A549 (cell line): ENCODE measurements at regions not wholly inside any gene's neighbourhood (a gene's known extent, or its start where the extent isn't known, plus 50 kb on each side); places are given as distances from the start of the nearest gene placed in this dataset.

Experiments
- ATAC-seq, 2 experiments: fragments of 200-7000 bp in 1 of 2; fragments of >200 bp in 1 of 2; cut with Nextera tagmentation in 1 of 2; cut with Tn5 transposase in 1 of 2; 3 replicates each; pipeline versions ENCODE4 v1.8.0 to v1.9.1; 2018 to 2020; ENCODE audit warnings: mild to moderate bottlenecking in 1 of 2, moderate library complexity in 1 of 2
- CTCF ChIA-PET: fragments of 300-600 bp; sonication (Branson Sonifier 250); formaldehyde crosslinking; extraction: SDS; loops from one replicate; lab custom pipeline; 2021; ENCODE audit warnings: antibody characterized with exemption, inconsistent platforms; lab: Yijun Ruan, JAX
- POLR2A ChIA-PET: fragments of 350-600 bp; formaldehyde crosslinking; extraction: SDS; loops from one replicate; lab custom pipeline; 2021; ENCODE audit warnings: antibody characterized with exemption, inconsistent platforms; lab: Yijun Ruan, JAX
- DNase-seq, 2 experiments: peaks; one replicate each; pipeline versions ENCODE4 v3.0.0 to v3.0.0-alpha.2; 2011 to 2016; ENCODE audit warnings: low read depth in 1 of 2, low spot score in 1 of 2
- FAIRE-seq: peaks from 2 replicates; lab custom pipeline; 2011; peaks lifted over from hg19 to GRCh38; lab: Jason Lieb, UNC
- H3K27ac ChIP-seq, 2 experiments: fragments of >200 bp; sonication (Bioruptor Twin); formaldehyde crosslinking; 3 replicates each; pipeline ENCODE4 v1.5.1; 2016 to 2017
- H3K4me1 ChIP-seq: fragments of >200 bp; sonication (Bioruptor Twin); formaldehyde crosslinking; 3 replicates; pipeline ENCODE4 v1.6.1; 2016
- H3K4me2 ChIP-seq: fragments of >200 bp; sonication (Bioruptor Twin); formaldehyde crosslinking; 3 replicates; pipeline ENCODE4 v1.6.1; 2016
- H3K4me3 ChIP-seq: fragments of >200 bp; sonication (Bioruptor Twin); formaldehyde crosslinking; 3 replicates; pipeline ENCODE4 v1.5.1; 2016
- H3K9me3 ChIP-seq: fragments of >200 bp; sonication (Bioruptor Twin); formaldehyde crosslinking; 3 replicates; pipeline ENCODE4 v1.6.1; 2016
- CBX2 ChIP-seq: fragments of 200-600 bp; sonication (generic); IDR thresholded peaks from 2 replicates; pipeline ENCODE4 v1.6.1; 2016; ENCODE audit warnings: low read depth, mild to moderate bottlenecking, borderline replicate concordance
- CEBPB ChIP-seq, 2 experiments: fragments of >200 bp in 1 of 2; sonication (Bioruptor Twin) in 1 of 2; formaldehyde crosslinking in 1 of 2; IDR thresholded peaks; 2 replicates each; pipeline ENCODE4 v1.6.1; 2012 to 2016
- E2F6 ChIP-seq: IDR thresholded peaks from 2 replicates; pipeline ENCODE4 v1.6.1; 2012; ENCODE audit warnings: low read depth, borderline replicate concordance
- EHF ChIP-seq: fragments of 250-450 bp; sonication (Bioruptor Pico); IDR thresholded peaks from 2 replicates; pipeline ENCODE4 v1.5.0; 2020; ENCODE audit warnings: mild to moderate bottlenecking
- EHMT2 ChIP-seq: fragments of 200-600 bp; sonication (generic); IDR thresholded peaks from 2 replicates; pipeline ENCODE4 v1.6.1; 2016; ENCODE audit warnings: antibody characterized with exemption, low read depth, mild to moderate bottlenecking, moderate library complexity
- EP300 ChIP-seq, 2 experiments: fragments of >200 bp; sonication (Bioruptor Twin); formaldehyde crosslinking; IDR thresholded peaks; 2 replicates in 1 of 2; 3 replicates in 1 of 2; pipeline ENCODE4 v1.6.1; 2016 to 2017
- ESRRA ChIP-seq: fragments of 150-350 bp; IDR thresholded peaks from 2 replicates; pipeline ENCODE4 v1.6.1; 2014; ENCODE audit warnings: mild to moderate bottlenecking, low read length, borderline replicate concordance
- FOSB ChIP-seq: fragments of 250-450 bp; sonication (Bioruptor Pico); IDR thresholded peaks from 2 replicates; pipeline ENCODE4 v1.5.0; 2020; ENCODE audit warnings: mild to moderate bottlenecking, moderate library complexity
- HOXB13 ChIP-seq: fragments of 250-450 bp; sonication (Bioruptor Pico); IDR thresholded peaks from 2 replicates; pipeline ENCODE4 v1.5.0; 2020; ENCODE audit warnings: low read depth, mild to moderate bottlenecking, moderate library complexity
- HOXB5 ChIP-seq: fragments of 250-450 bp; sonication (Bioruptor Pico); IDR thresholded peaks from 2 replicates; pipeline ENCODE4 v1.5.0; 2020; ENCODE audit warnings: mild to moderate bottlenecking, moderate library complexity
- KDM5A ChIP-seq: fragments of 200-600 bp; sonication (generic); IDR thresholded peaks from 2 replicates; pipeline ENCODE4 v1.6.1; 2016; ENCODE audit warnings: antibody characterized with exemption, mild to moderate bottlenecking
- MAX ChIP-seq: IDR thresholded peaks from 2 replicates; pipeline ENCODE4 v1.6.1; 2012
- MYC ChIP-seq: IDR thresholded peaks from 2 replicates; pipeline ENCODE4 v1.6.1; 2012; ENCODE audit warnings: mild to moderate bottlenecking, inconsistent platforms, low read length, improper control_type of control experiment, borderline replicate concordance
- NFE2L2 ChIP-seq: fragments of 150-350 bp; conservative IDR thresholded peaks from 2 replicates; pipeline ENCODE4 v1.6.1; 2014; ENCODE audit warnings: low read length
- NPAS2 ChIP-seq: fragments of 250-450 bp; sonication (Bioruptor Pico); IDR thresholded peaks from 2 replicates; pipeline ENCODE4 v1.8.0; 2022; ENCODE audit warnings: mild to moderate bottlenecking, moderate library complexity, borderline replicate concordance
- NR3C1 ChIP-seq: fragments of >200 bp; sonication (Bioruptor Twin); formaldehyde crosslinking; IDR thresholded peaks from 3 replicates; pipeline ENCODE4 v1.6.1; 2017
- POLR2A ChIP-seq: IDR thresholded peaks from 2 replicates; pipeline ENCODE4 v1.6.1; 2012; ENCODE audit warnings: mild to moderate bottlenecking, low read length
- POLR2AphosphoS2 ChIP-seq: conservative IDR thresholded peaks from 2 replicates; pipeline ENCODE4 v1.6.1; 2012; ENCODE audit warnings: low read length, improper control_type of control experiment, inconsistent platforms
- RARB ChIP-seq: fragments of 250-450 bp; sonication (Bioruptor Pico); IDR thresholded peaks from 2 replicates; pipeline ENCODE4 v1.8.0; 2021; ENCODE audit warnings: mild to moderate bottlenecking, moderate library complexity
- RFX5 ChIP-seq: fragments of 450-650 bp; IDR thresholded peaks from 2 replicates; pipeline ENCODE4 v1.7.1; 2014; ENCODE audit warnings: antibody characterized with exemption, mild to moderate bottlenecking, moderate library complexity
- RNF2 ChIP-seq: fragments of 200-600 bp; sonication (generic); IDR thresholded peaks from 2 replicates; pipeline ENCODE4 v1.6.1; 2016; ENCODE audit warnings: low read depth, mild to moderate bottlenecking, antibody characterized with exemption, moderate library complexity, borderline replicate concordance
- SMC3 ChIP-seq: fragments of >200 bp; sonication (Bioruptor Twin); formaldehyde crosslinking; IDR thresholded peaks from 3 replicates; pipeline ENCODE4 v1.6.1; 2018; ENCODE audit warnings: inconsistent platforms
- SREBF2 ChIP-seq: fragments of 450-650 bp; IDR thresholded peaks from 2 replicates; pipeline ENCODE4 v1.6.1; 2014; ENCODE audit warnings: mild to moderate bottlenecking, moderate library complexity
- TFCP2L1 ChIP-seq: fragments of 250-450 bp; sonication (Bioruptor Pico); IDR thresholded peaks from 2 replicates; pipeline ENCODE4 v1.5.0; 2021; ENCODE audit warnings: mild to moderate bottlenecking
- ZFP36 ChIP-seq: fragments of 450-650 bp; IDR thresholded peaks from 2 replicates; pipeline ENCODE4 v1.6.1; 2014; ENCODE audit warnings: borderline replicate concordance; ENCODE audit not compliant: partially characterized antibody
- ZSCAN20 ChIP-seq: fragments of 250-450 bp; sonication (Bioruptor Pico); IDR thresholded peaks from 2 replicates; pipeline ENCODE4 v1.8.0; 2022; ENCODE audit warnings: mild to moderate bottlenecking, moderate library complexity
- WGBS: methylation state at CpG from one replicate; pipeline ENCODE4 v1.1.6; 2017; ENCODE audit errors: missing lambda C conversion rate; 5-methylcytosine and 5-hydroxymethylcytosine counted together
- TF ChIP-seq, protein P1 (sequence below): fragments of >200 bp; sonication (Bioruptor Twin); formaldehyde crosslinking; IDR thresholded peaks from 3 replicates; pipeline ENCODE4 v1.6.1; 2016
- TF ChIP-seq, protein P2 (sequence below): fragments of 200-600 bp; sonication (generic); IDR thresholded peaks from 2 replicates; pipeline ENCODE4 v1.6.1; 2016; ENCODE audit warnings: antibody characterized with exemption, mild to moderate bottlenecking, moderate library complexity
- TF ChIP-seq, protein P3 (sequence below): fragments of 250-450 bp; sonication (Bioruptor Pico); IDR thresholded peaks from 2 replicates; pipeline ENCODE4 v1.5.0; 2020; ENCODE audit warnings: low read depth, mild to moderate bottlenecking, moderate library complexity

GRCh38 chr5:165594693-165595092 is 2089.3 kb downstream of the MAT2B start:
- H3K27ac ChIP-seq, result no peak overlapping the region
- DNase-seq (no peak), FAIRE-seq (no peak)
- no peak for TF ChIP-seq HOXB13 (CRISPR knock-in tag)
- TF ChIP-seq ZFP36, result no peak
- TF ChIP-seq, protein P1, sequence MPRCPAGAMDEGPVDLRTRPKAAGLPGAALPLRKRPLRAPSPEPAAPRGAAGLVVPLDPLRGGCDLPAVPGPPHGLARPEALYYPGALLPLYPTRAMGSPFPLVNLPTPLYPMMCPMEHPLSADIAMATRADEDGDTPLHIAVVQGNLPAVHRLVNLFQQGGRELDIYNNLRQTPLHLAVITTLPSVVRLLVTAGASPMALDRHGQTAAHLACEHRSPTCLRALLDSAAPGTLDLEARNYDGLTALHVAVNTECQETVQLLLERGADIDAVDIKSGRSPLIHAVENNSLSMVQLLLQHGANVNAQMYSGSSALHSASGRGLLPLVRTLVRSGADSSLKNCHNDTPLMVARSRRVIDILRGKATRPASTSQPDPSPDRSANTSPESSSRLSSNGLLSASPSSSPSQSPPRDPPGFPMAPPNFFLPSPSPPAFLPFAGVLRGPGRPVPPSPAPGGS, result no peak
- no peak for TF ChIP-seq E2F6
- no peak for TF ChIP-seq POLR2AphosphoS2
- TF ChIP-seq CBX2, result no peak
- TF ChIP-seq SMC3, result no peak
- no peak for TF ChIP-seq RFX5
- TF ChIP-seq RARB (CRISPR knock-in tag), result no peak
- no peak for TF ChIP-seq RNF2
- no peak for TF ChIP-seq MAX
- no peak for TF ChIP-seq KDM5A
- no peak for TF ChIP-seq FOSB
- no peak for TF ChIP-seq SREBF2
- TF ChIP-seq, protein P2, sequence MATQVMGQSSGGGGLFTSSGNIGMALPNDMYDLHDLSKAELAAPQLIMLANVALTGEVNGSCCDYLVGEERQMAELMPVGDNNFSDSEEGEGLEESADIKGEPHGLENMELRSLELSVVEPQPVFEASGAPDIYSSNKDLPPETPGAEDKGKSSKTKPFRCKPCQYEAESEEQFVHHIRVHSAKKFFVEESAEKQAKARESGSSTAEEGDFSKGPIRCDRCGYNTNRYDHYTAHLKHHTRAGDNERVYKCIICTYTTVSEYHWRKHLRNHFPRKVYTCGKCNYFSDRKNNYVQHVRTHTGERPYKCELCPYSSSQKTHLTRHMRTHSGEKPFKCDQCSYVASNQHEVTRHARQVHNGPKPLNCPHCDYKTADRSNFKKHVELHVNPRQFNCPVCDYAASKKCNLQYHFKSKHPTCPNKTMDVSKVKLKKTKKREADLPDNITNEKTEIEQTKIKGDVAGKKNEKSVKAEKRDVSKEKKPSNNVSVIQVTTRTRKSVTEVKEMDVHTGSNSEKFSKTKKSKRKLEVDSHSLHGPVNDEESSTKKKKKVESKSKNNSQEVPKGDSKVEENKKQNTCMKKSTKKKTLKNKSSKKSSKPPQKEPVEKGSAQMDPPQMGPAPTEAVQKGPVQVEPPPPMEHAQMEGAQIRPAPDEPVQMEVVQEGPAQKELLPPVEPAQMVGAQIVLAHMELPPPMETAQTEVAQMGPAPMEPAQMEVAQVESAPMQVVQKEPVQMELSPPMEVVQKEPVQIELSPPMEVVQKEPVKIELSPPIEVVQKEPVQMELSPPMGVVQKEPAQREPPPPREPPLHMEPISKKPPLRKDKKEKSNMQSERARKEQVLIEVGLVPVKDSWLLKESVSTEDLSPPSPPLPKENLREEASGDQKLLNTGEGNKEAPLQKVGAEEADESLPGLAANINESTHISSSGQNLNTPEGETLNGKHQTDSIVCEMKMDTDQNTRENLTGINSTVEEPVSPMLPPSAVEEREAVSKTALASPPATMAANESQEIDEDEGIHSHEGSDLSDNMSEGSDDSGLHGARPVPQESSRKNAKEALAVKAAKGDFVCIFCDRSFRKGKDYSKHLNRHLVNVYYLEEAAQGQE, result no peak
- TF ChIP-seq ZSCAN20, result no peak
- TF ChIP-seq, all 56 proteins: peak for 0
- CTCF ChIA-PET, result no interaction called here
- H3K4me3 ChIP-seq, result no peak overlapping the region
- POLR2A ChIA-PET, result no interaction called here
- no peak for ATAC-seq
- WGBS, result 7% methylated on average over 1 of the region's 1 CpG
- H3K4me1 ChIP-seq, result no peaks in the 10 kb centered on the region
- H3K9me3 ChIP-seq, result no peaks in the 10 kb centered on the region
- no peak overlapping the region for H3K4me2 ChIP-seq

- WGBS, result 23% methylated on average over 8 of the region's 8 CpGs
- Histone ChIP-seq H3K27ac (no peak overlapping the region), H3K4me1 (no peaks in the 10 kb centered on the region)
- TF ChIP-seq NPAS2 (CRISPR knock-in tag), result no peak
- TF ChIP-seq NFE2L2, result no peak
- no peak for TF ChIP-seq CEBPB (IDR thresholded peaks at IDR 0.05)
- TF ChIP-seq HOXB5 (CRISPR knock-in tag), result no peak
- no peak for TF ChIP-seq TFCP2L1 (CRISPR knock-in tag)
- TF ChIP-seq EP300 (IDR thresholded peaks at IDR 0.05), result no peak
- no peak for TF ChIP-seq EHMT2
- TF ChIP-seq, protein P3, sequence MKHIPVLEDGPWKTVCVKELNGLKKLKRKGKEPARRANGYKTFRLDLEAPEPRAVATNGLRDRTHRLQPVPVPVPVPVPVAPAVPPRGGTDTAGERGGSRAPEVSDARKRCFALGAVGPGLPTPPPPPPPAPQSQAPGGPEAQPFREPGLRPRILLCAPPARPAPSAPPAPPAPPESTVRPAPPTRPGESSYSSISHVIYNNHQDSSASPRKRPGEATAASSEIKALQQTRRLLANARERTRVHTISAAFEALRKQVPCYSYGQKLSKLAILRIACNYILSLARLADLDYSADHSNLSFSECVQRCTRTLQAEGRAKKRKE (CRISPR knock-in tag), result no peak
- TF ChIP-seq ESRRA, result no peak
- TF ChIP-seq POLR2A, result no peak
- TF ChIP-seq NR3C1, result no peak
- TF ChIP-seq EHF (CRISPR knock-in tag), result no peak
- TF ChIP-seq MYC, result no peak
- TF ChIP-seq, all 56 proteins: peak for 0
- DNase-seq (no peak), FAIRE-seq (no peak), ATAC-seq (no peak)
- Histone ChIP-seq H3K9me3 (no peaks in the 10 kb centered on the region), H3K4me2 (no peak overlapping the region), H3K4me3 (no peak overlapping the region)
- CTCF ChIA-PET, result no interaction called here
- POLR2A ChIA-PET, result no interaction called here
These were observed 2097.1 kb downstream of the MAT2B start for GRCh38 chr5:165602529-165602928.
